Ovary (tissue), 3 donors: ENCODE measurements at regions not wholly inside any gene's neighbourhood (a gene's known extent, or its start where the extent isn't known, plus 50 kb on each side); places are given as distances from the start of the nearest gene placed in this dataset.

Source experiments
- CTCF ChIP-seq, 3 donors: fragments of 450-650 bp in 2 of 3; fragments of 200-600 bp in 1 of 3; IDR thresholded peaks; one replicate each; pipeline versions ENCODE4 v1.5.1 to v1.8.0; 2016 to 2022; ENCODE audit warnings: antibody characterized with exemption in 3 of 3, mild to moderate bottlenecking in 1 of 3
- EP300 ChIP-seq: sonication (generic); formaldehyde crosslinking; IDR thresholded peaks from one replicate; pipeline ENCODE4 v1.6.1; 2017; ENCODE audit warnings: antibody characterized with exemption
- POLR2A ChIP-seq: fragments of 450-650 bp; IDR thresholded peaks from one replicate; pipeline ENCODE4 v1.6.1; 2017; ENCODE audit warnings: antibody characterized with exemption, mild to moderate bottlenecking, moderate library complexity
- donor health status: DM: no; HTN: no; CAD: no.

DNA sequence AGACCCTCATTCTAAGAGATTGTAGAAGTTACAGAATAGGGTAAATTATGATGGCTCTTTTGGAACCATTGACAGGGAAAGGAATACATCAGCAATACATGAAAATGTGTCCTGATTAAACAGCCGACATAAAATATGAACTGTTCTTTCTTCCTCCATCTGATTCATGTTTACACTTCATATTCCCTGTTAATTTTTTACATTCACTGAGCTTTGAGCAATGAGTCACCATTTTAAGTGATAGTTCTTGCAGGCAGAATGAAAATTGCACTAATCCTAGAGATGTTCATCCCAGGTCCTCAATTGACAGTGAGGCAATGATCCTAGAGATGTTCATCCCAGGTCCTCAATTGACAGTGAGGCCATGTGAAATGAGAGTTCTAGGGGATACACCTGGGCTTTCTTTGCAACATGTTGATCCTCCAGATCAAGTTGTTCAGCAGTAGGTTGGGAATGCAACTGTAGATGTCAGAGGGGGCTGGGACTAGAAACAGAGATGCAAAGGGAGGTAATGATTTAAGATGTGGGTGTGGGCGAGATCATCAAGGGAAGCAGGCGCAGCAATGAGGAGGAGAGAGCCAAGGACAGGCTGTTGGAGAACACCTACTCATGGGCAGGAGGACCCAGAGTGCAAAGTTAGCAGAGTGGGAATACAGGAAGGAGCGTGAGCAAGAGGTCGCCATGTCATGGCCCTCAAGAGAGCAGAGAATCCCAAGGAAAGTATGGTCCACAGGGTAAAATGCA is 138.7 kb downstream of the ZNF365 start:
- no peak for TF ChIP-seq CTCF (IDR thresholded peaks at IDR 0.05)
- TF ChIP-seq POLR2A: no peak
- no peak for TF ChIP-seq EP300
